HCEC 1CT (cell line): ENCODE measurements at regions not wholly inside any gene's neighbourhood (a gene's known extent, or its start where the extent isn't known, plus 50 kb on each side); places are given as distances from the start of the nearest gene placed in this dataset.

Source experiments
- DNase-seq: peaks from one replicate; pipeline ENCODE4 v3.0.0-alpha.2; 2017

DNA sequence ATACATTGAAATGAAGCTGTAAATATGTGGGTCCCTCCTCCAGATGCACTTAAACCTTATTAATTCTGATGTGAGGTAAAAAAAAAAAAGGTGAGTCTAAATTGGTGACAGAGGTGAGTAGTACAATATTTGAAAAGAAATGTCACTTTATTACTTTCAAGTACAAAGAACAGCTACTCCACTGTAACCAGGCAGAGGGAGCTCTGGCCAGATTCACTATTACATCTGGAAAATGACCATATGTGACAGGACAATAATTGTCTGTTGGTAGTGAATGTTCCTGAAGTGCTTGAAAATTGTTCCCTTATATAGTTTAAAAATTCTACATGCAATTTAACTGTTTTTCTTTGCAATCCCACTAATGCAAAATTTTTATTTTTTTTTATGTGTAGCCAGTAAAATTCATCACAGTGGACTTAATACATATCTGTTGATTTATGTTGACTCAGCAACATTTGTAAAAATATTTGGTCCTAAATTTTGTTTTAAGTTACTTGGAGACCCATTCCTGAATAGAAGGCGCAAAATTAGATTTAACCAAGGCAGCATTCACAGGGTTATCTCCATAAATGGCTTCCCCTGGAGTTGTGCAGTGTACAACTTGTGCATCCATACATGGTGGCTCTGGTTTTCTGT lies 231.9 kb upstream of the TBC1D5 start:
- peak; percentile 4 for DNase-seq

GRCh38 chr3:17972959-17973906 lies 230.8 kb upstream of the TBC1D5 start:
- DNase-seq: no peak

DNA sequence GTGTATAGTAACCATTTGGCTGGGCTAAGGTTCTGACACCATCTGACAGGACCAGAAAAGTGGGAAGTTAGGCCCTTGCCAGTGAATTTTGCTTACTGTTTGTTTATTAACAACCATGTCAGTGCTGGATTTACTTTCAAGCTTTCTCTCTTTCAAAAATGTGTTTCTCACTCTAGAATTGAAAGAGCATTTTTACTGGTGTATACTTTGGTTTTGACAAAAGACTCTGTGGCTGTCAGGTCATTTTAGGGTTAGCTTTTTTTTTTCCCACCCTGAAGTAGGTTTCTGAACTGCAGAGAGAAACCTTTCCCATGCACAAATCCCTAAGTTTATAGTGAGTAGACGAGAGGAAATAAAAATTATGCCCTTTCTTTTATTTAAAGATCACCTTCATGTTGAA lies 230.0 kb upstream of the TBC1D5 start:
- DNase-seq: no peak

DNA sequence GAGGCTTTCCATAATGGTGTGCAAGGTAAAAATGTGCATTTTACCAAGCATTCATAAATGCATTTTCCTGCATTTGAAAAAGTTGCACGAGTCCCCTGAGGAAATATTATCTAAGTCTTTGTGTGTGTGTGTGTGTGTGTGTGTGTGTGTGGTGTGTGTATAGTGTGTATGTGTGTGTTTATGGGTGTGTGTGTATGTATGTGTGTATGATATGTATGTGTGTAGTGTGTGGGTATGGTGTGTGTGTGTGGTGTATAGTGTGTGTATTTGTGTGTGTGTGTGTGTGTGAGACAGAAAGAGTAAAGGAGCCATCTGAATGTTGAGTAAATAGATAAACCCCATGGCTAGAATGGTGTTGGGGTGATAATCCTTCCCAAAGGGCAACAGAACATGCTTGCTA lies 229.6 kb upstream of the TBC1D5 start:
- DNase-seq: no peak

GRCh38 chr3:17969985-17970568 lies 227.6 kb upstream of the TBC1D5 start:
- DNase-seq: no peak

- DNase-seq: no peak
Measured at GRCh38 chr3:17969244-17969643, 226.8 kb upstream of the TBC1D5 start.

GRCh38 chr3:17967953-17968607 lies 225.6 kb upstream of the TBC1D5 start:
- no peak for DNase-seq

DNA sequence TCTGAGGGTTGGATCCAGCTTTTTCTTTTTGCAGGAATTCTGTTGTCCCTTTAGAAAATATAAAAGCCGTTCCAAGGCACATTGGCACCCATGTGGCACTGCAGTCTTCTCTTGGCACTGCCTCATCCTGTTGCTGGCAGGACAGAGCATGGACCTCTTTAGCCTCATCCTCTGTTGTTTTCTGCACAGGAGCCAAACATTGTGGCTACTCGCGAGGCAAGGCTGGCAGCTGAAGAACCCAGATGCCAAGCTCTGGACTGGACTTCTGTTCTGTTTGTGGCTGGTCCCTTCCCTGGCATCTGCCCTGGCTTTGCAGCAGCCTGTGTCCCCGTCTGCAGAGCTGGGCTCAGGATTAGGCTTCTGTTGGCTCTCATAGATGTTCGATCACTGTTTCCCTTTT lies 224.7 kb upstream of the TBC1D5 start:
- no peak for DNase-seq

GRCh38 chr3:17965331-17965730 lies 222.9 kb upstream of the TBC1D5 start:
- no peak for DNase-seq

GRCh38 chr3:17964108-17964507 lies 221.7 kb upstream of the TBC1D5 start:
- no peak for DNase-seq

GRCh38 chr3:17955411-17955810 lies 213.0 kb upstream of the TBC1D5 start:
- DNase-seq: no peak

DNA sequence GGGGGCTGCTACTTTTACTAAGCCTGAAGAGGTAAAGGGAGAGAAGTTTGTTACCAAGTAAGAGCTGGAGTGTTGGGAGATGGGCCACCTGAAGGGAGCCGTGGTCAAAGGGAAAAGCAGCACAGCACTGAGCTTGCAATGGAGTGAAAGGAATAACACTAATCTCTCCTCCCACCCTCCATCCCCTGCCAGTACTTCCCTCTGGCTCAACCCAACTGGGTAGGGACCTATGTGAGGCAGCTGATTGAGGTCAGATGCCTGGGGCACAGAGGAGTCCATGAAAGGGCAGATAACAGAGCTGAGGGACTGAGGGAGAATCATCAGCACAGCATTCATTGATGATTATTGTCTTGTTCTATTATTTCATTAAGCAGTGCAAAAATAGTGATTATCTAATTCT lies 212.4 kb upstream of the TBC1D5 start:
- DNase-seq: no peak

- DNase-seq: no peak
Measured at GRCh38 chr3:17951241-17951640, 208.8 kb upstream of the TBC1D5 start.

- DNase-seq: no peak
Measured at GRCh38 chr3:17949101-17949500, 206.7 kb upstream of the TBC1D5 start.

DNA sequence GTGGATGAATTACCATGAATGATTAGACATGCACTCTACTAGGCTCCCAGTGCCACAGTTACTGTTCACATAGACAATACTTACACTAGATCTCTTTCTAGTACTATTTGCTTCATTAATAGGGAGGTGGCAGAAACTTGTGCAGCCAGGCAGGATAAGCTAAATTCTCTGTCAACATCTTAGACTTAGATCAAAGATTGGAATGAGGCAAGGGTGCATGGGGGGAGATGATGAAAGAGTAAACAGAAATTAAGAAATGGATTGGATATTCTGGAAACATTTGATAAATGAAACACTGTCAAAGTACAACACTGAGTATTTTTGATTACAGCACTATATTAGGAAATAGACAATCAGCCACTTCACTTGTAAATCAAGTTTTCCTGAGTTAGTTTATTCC lies 205.4 kb upstream of the TBC1D5 start:
- DNase-seq: no peak

DNA sequence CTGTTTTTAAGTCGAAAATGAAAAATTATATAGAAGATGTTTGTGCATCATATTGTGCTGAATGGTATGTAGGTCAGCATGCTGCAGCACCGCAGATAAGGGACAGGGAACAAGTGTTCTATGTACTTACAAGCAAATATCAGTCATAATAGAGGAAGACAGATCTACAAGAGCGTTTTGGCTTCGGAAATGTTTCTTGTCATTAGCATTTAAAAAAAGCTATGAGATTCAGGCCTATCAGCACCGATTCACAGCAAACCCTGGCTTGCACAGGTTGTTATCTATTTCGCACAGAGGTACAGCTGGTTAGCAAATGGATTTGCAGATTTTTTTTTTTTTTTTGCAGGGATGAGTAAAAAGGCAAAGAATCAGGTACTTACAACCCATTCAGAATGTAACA lies 204.2 kb upstream of the TBC1D5 start:
- no peak for DNase-seq

- DNase-seq: no peak
Measured at GRCh38 chr3:17945799-17946399, 203.5 kb upstream of the TBC1D5 start.

- DNase-seq: no peak
Measured at GRCh38 chr3:17945018-17945798, 202.8 kb upstream of the TBC1D5 start.

DNA sequence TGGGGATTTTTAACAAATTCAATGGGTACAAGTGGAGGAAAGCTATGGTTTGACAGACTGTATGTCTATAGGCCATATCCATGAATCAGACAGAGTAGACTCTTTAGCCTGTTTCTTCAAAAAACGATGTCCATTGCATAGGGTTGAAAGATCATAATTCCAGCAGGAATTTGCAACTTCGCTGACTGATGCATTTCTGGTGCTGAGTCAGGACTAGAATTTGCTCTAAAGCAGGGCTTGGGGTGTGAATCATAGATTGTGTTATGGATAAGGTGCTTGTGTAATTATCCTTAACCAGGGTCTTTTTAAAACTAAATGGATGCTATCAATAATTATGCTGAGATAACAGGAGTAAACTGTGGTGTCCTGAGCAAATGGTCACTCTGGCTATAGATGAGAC lies 200.4 kb upstream of the TBC1D5 start:
- DNase-seq: peak; percentile 40

DNA sequence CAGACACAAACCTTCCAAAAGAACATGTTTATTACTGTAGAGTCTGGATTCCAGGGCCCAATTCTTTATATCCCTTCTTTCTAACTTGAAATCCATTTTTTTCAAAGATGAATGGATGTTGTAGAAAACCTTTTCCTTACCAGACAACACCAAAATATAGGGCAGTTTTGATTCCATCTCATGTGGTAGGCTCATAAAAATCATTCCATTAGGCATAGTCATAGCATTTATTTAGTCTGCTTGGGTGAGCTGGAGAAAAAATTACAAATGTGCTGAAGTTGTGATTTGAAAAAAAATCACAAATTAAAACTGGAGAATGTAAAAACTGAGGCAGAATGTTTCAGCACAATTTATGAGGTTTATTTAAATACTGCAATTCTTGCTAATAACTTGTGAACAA lies 199.3 kb upstream of the TBC1D5 start:
- no peak for DNase-seq

GRCh38 chr3:17941152-17941551 lies 198.7 kb upstream of the TBC1D5 start:
- no peak for DNase-seq

GRCh38 chr3:17939157-17939556 lies 196.7 kb upstream of the TBC1D5 start:
- no peak for DNase-seq
